WTC11 (cell line): ENCODE measurements at regions not wholly inside any gene's neighbourhood (a gene's known extent, or its start where the extent isn't known, plus 50 kb on each side); places are given as distances from the start of the nearest gene placed in this dataset.

Source experiments
- ATAC-seq: fragments of 200-7000 bp; cut with Tn5 transposase; 2 replicates; pipeline ENCODE4 v1.10.0; 2021; ENCODE audit warnings: mild to moderate bottlenecking, moderate library complexity
- CTCF ChIA-PET: fragments of 300-600 bp; sonication (Branson Sonifier 250); formaldehyde crosslinking; loops from one replicate; lab custom pipeline; 2021; ENCODE audit warnings: antibody characterized with exemption; lab: Charles Lee
- POLR2A ChIA-PET: fragments of 350-600 bp; sonication (Branson Sonifier 250); formaldehyde crosslinking; loops from one replicate; lab custom pipeline; 2021; ENCODE audit warnings: antibody characterized with exemption; lab: Charles Lee
- DNase-seq: peaks from one replicate; pipeline ENCODE4 v3.0.0; 2021; ENCODE audit warnings: low spot score
- H3K27ac Mint-ChIP-seq: 2 replicates; pipeline ENCODE4 v1.8.0; 2021; ENCODE audit warnings: mixed read lengths
- H3K27me3 Mint-ChIP-seq: 2 replicates; pipeline ENCODE4 v1.8.0; 2021; ENCODE audit warnings: low read depth, mild to moderate bottlenecking, moderate library complexity, mixed read lengths
- H3K36me3 Mint-ChIP-seq: 2 replicates; pipeline ENCODE4 v1.8.0; 2021; ENCODE audit warnings: mixed read lengths
- H3K4me1 Mint-ChIP-seq: 2 replicates; pipeline ENCODE4 v1.8.0; 2022; ENCODE audit warnings: mixed read lengths
- H3K4me3 Mint-ChIP-seq: 2 replicates; pipeline ENCODE4 v1.8.0; 2021; ENCODE audit warnings: mild to moderate bottlenecking, moderate library complexity, mixed read lengths
- H3K9me3 Mint-ChIP-seq: 2 replicates; pipeline ENCODE4 v1.8.0; 2021; ENCODE audit warnings: mixed read lengths
- ATF6 ChIP-seq: sonication (generic); formaldehyde crosslinking; IDR thresholded peaks from 2 replicates; pipeline ENCODE4 v1.8.1; 2023; ENCODE audit warnings: mild to moderate bottlenecking, missing genetic modification reagents
- E2F5 ChIP-seq: sonication (generic); formaldehyde crosslinking; IDR thresholded peaks from 2 replicates; pipeline ENCODE4 v1.8.1; 2022; ENCODE audit warnings: mild to moderate bottlenecking, moderate library complexity, missing genetic modification reagents
- ETV6 ChIP-seq: sonication (generic); formaldehyde crosslinking; IDR thresholded peaks from 2 replicates; pipeline ENCODE4 v1.8.1; 2022; ENCODE audit warnings: mild to moderate bottlenecking, missing genetic modification reagents
- JUN ChIP-seq: sonication (generic); formaldehyde crosslinking; IDR thresholded peaks from 2 replicates; pipeline ENCODE4 v1.8.0; 2023; ENCODE audit warnings: mild to moderate bottlenecking, missing genetic modification reagents
- KAT7 ChIP-seq: sonication (generic); formaldehyde crosslinking; IDR thresholded peaks from 2 replicates; pipeline ENCODE4 v1.8.1; 2023; ENCODE audit warnings: missing genetic modification reagents, mild to moderate bottlenecking, borderline replicate concordance
- NR2C2 ChIP-seq: sonication (generic); formaldehyde crosslinking; IDR thresholded peaks from 2 replicates; pipeline ENCODE4 v1.8.0; 2022; ENCODE audit warnings: mild to moderate bottlenecking, missing genetic modification reagents
- NR3C1 ChIP-seq: sonication (generic); formaldehyde crosslinking; conservative IDR thresholded peaks from 2 replicates; pipeline ENCODE4 v1.8.1; 2023; ENCODE audit warnings: low read depth, mild to moderate bottlenecking, missing genetic modification reagents
- PRDM15 ChIP-seq: sonication (generic); formaldehyde crosslinking; IDR thresholded peaks from 2 replicates; pipeline ENCODE4 v1.8.0; 2022; ENCODE audit warnings: missing genetic modification reagents
- SOX15 ChIP-seq: fragments of 250-450 bp; sonication (Bioruptor Pico); IDR thresholded peaks from 2 replicates; pipeline ENCODE4 v1.9.0; 2021; ENCODE audit warnings: mild to moderate bottlenecking
- SP1 ChIP-seq: sonication (generic); formaldehyde crosslinking; conservative IDR thresholded peaks from 2 replicates; pipeline ENCODE4 v1.8.1; 2022; ENCODE audit warnings: missing genetic modification reagents
- STAT6 ChIP-seq: sonication (generic); formaldehyde crosslinking; conservative IDR thresholded peaks from 2 replicates; pipeline ENCODE4 v1.8.1; 2023; ENCODE audit warnings: mild to moderate bottlenecking, low read depth, missing genetic modification reagents, moderate library complexity
- TP53 ChIP-seq: sonication (generic); formaldehyde crosslinking; IDR thresholded peaks from 2 replicates; pipeline ENCODE4 v1.8.1; 2023; ENCODE audit warnings: mild to moderate bottlenecking, missing genetic modification reagents
- ZMAT4 ChIP-seq: fragments of 250-450 bp; sonication (Bioruptor Pico); IDR thresholded peaks from 2 replicates; pipeline ENCODE4 v1.9.0; 2021; ENCODE audit warnings: mild to moderate bottlenecking
- ZNF532 ChIP-seq: fragments of 250-450 bp; sonication (Bioruptor Pico); IDR thresholded peaks from 2 replicates; pipeline ENCODE4 v1.9.0; 2021; ENCODE audit warnings: mild to moderate bottlenecking, borderline replicate concordance

GRCh38 chr2:150020937-150021673 is 433.5 kb upstream of the MMADHC start:
- no peak for DNase-seq
- Mint-ChIP-seq H3K4me3 (no peak overlapping the region), H3K36me3 (0 out of 2 replicates have a peak, but pooled peaks cover 3% of the 10 kb centered on the region), H3K4me1 (peaks cover 27% of the 10 kb centered on the region), H3K27me3 (no peaks in the 10 kb centered on the region), H3K9me3 (peaks cover 6% of the 10 kb centered on the region), H3K27ac (no peak overlapping the region)
- ChIA-PET POLR2A (no interaction called here), CTCF (no interaction called here)
- ATAC-seq = no peak
- TF ChIP-seq JUN (CRISPR knock-in tag) (no peak), SOX15 (CRISPR knock-in tag) (no peak), PRDM15 (no peak), ZMAT4 (CRISPR knock-in tag) (no peak), E2F5 (CRISPR knock-in tag) (no peak), NR3C1 (CRISPR knock-in tag) (no peak), STAT6 (no peak), TP53 (CRISPR knock-in tag) (no peak), ATF6 (CRISPR knock-in tag) (no peak)

DNA sequence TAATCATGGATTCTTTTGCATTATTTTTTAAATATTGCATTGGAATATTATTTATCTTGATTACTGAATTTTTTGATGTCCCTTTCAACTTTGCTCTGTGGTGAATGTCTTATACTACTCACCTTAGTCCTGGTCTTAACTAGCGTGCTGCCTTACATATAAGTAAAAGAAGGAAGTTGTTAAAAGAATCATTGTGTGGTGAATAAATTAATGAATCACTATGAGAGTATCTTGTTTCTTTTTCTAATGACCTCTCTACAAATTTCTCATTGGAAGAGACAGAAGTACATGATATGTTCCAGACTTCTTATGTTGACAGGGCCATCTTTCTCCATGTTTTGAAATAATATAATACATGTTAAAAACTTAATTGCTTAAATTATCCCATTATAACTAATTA is 432.6 kb upstream of the MMADHC start:
- POLR2A ChIA-PET = no interaction called here
- ATAC-seq (no peak), DNase-seq (no peak)
- H3K4me3 Mint-ChIP-seq = no peak overlapping the region
- CTCF ChIA-PET = no interaction called here
- TF ChIP-seq STAT6 (no peak), ZNF532 (CRISPR knock-in tag) (no peak), SP1 (no peak), ETV6 (CRISPR knock-in tag) (no peak), KAT7 (no peak), NR2C2 (CRISPR knock-in tag) (no peak)
- TF ChIP-seq, all 79 proteins: peak for 0
- Mint-ChIP-seq H3K27me3 (no peaks in the 10 kb centered on the region), H3K27ac (no peak overlapping the region), H3K9me3 (peaks cover 14% of the 10 kb centered on the region), H3K36me3 (peaks cover 6% of the 10 kb centered on the region; the same call in 1 of the 2 replicates), H3K4me1 (peaks cover 27% of the 10 kb centered on the region)
